Fibroblast of skin of right biceps (primary cell): ENCODE measurements at regions not wholly inside any gene's neighbourhood (a gene's known extent, or its start where the extent isn't known, plus 50 kb on each side); places are given as distances from the start of the nearest gene placed in this dataset.
"Not testable (repeated sequence)": the region's sequence is repeated elsewhere in the genome, so short reads cannot be mapped to it uniquely, and the experiment has no call there.

Experiments
- DNase-seq: peaks from one replicate; pipeline ENCODE4 v3.0.0-alpha.2; 2013

- DNase-seq, result no peak
Observed at GRCh38 chr2:167334146-167334742, 446.0 kb downstream of the XIRP2 start.

DNA sequence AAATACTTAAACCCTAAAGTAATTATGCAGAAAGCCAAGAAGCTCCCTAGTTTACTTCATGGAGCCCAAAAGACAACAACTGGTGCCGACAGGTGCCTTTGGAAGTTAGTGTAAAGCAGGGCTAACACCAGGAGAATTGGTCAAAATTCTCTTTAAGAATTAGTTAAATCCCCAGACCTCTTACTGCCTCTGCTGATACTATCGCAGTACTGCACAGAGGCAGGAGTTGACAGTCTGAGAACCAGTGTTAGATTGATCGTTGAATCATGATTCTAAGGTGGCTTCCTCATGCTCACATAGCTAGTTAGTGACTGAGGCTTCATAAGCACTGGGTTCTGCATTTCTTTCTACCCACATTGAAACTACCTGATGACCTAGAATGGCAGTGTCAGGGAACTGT is 445.0 kb downstream of the XIRP2 start:
- no peak for DNase-seq

- no peak for DNase-seq
Observed at GRCh38 chr2:167332358-167332757, 444.1 kb downstream of the XIRP2 start.

GRCh38 chr2:167331636-167332232 is 443.5 kb downstream of the XIRP2 start:
- DNase-seq, result no peak

GRCh38 chr2:167328808-167329207 is 440.5 kb downstream of the XIRP2 start:
- DNase-seq, result not testable (repeated sequence)

- no peak for DNase-seq
Observed at GRCh38 chr2:167322795-167323194, 434.5 kb downstream of the XIRP2 start.

DNA sequence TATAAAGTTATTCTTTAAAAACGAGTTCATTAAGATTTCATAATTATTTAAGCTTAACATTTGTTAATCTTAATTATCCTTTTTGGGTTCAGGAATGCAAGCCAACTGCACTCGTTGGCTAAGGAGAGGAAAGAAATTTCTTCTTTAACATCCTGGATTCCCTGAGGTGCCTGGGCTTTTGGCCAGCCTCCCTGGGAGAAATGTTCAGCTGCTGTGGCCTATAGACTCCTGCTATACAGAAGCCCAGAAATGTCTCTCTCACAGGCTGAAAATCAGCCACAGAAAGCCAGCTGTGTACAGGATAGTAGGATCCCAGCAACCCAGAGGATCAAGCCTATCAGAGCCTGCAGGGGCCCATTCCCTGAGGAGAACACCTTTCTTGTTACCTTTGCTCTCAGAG is 430.3 kb downstream of the XIRP2 start:
- DNase-seq, result no peak

- no peak for DNase-seq
Observed at GRCh38 chr2:167310442-167310841, 422.2 kb downstream of the XIRP2 start.
